ENCODE measurements at regions not wholly inside any gene's neighbourhood (a gene's known extent, or its start where the extent isn't known, plus 50 kb on each side); places are given as distances from the start of the nearest gene placed in this dataset.

DNA sequence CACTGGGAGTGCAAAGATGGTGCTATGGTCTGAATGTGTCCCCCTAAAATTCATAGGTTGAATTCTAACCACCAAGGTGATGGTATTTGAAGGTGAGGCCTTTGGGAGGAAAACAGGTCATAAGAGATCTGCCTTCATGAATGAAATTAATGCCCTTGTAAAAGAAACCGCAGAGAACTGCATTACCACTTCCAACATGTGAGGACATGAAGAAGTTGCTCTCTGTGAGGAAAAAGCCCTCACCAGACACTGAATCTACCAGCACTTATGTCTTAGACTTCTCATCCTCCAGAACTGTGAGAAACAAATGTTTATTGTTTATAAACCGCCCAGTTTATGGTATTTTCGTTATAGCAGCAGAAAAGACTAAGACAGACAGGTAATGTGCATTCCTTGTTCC lies 224.7 kb upstream of the C1orf87 start:
- TF ChIP-seq REST (IDR thresholded peaks at IDR 0.05; ENCODE audit: insufficient replicate concordance, low read depth) (no peak), POLR2AphosphoS5 (IDR thresholded peaks at IDR 0.05; ENCODE audit: low read depth) (no peak), GABPA (IDR thresholded peaks at IDR 0.05; ENCODE audit: low read depth) (no peak)
- TF ChIP-seq, protein P1, sequence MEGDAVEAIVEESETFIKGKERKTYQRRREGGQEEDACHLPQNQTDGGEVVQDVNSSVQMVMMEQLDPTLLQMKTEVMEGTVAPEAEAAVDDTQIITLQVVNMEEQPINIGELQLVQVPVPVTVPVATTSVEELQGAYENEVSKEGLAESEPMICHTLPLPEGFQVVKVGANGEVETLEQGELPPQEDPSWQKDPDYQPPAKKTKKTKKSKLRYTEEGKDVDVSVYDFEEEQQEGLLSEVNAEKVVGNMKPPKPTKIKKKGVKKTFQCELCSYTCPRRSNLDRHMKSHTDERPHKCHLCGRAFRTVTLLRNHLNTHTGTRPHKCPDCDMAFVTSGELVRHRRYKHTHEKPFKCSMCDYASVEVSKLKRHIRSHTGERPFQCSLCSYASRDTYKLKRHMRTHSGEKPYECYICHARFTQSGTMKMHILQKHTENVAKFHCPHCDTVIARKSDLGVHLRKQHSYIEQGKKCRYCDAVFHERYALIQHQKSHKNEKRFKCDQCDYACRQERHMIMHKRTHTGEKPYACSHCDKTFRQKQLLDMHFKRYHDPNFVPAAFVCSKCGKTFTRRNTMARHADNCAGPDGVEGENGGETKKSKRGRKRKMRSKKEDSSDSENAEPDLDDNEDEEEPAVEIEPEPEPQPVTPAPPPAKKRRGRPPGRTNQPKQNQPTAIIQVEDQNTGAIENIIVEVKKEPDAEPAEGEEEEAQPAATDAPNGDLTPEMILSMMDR (IDR thresholded peaks at IDR 0.05; ENCODE audit: insufficient read depth, low read length) = no peak

All from HL-60 (cell line).